H1 (cell line): ENCODE measurements at regions not wholly inside any gene's neighbourhood (a gene's known extent, or its start where the extent isn't known, plus 50 kb on each side); places are given as distances from the start of the nearest gene placed in this dataset.

Experiments
- CBX8 ChIP-seq: fragments of 300-800, 300-1000 bp; sonication (generic); IDR thresholded peaks from 2 replicates; pipeline ENCODE4 v1.7.1; 2016; ENCODE audit warnings: low read depth, low read length, borderline replicate concordance
- EP300 ChIP-seq, 2 experiments: IDR thresholded peaks; 1 replicate in 1 of 2; 2 replicates in 1 of 2; pipeline ENCODE4 v1.6.1; 2011 to 2012; ENCODE audit warnings: low read depth in 2 of 2, low read length in 2 of 2, mild to moderate bottlenecking in 2 of 2, borderline replicate concordance in 1 of 2, inconsistent platforms in 1 of 2, moderate library complexity in 1 of 2
- EZH2 ChIP-seq: fragments of 200-600 bp; sonication (generic); IDR thresholded peaks from 2 replicates; pipeline ENCODE4 v1.7.1; 2012; ENCODE audit warnings: low read depth, mild to moderate bottlenecking, moderate library complexity, low read length, inconsistent platforms; ENCODE audit not compliant: severe bottlenecking
- MAFK ChIP-seq: IDR thresholded peaks from 2 replicates; pipeline ENCODE4 v1.6.1; 2012; ENCODE audit warnings: low read depth, mild to moderate bottlenecking, improper control_type of control experiment, low read length
- POLR2A ChIP-seq, 2 experiments: IDR thresholded peaks; 1 replicate in 1 of 2; 2 replicates in 1 of 2; pipeline ENCODE4 v1.6.1; 2011; ENCODE audit warnings: low read depth in 2 of 2, low read length in 2 of 2, mild to moderate bottlenecking in 2 of 2; ENCODE audit errors: control extremely low read depth in 1 of 2
- SP4 ChIP-seq: IDR thresholded peaks from 2 replicates; pipeline ENCODE4 v1.6.1; 2012; ENCODE audit warnings: low read length, inconsistent platforms
- TF ChIP-seq, protein P1 (sequence below): fragments of 300-600 bp; sonication (generic); IDR thresholded peaks from 2 replicates; pipeline ENCODE4 v1.7.1; 2012; ENCODE audit warnings: low read length, moderate library complexity, mild to moderate bottlenecking, inconsistent platforms; ENCODE audit not compliant: insufficient replicate concordance
- TF ChIP-seq, protein P2 (sequence below): IDR thresholded peaks from 2 replicates; pipeline ENCODE4 v1.6.1; 2012; ENCODE audit warnings: inconsistent platforms

DNA sequence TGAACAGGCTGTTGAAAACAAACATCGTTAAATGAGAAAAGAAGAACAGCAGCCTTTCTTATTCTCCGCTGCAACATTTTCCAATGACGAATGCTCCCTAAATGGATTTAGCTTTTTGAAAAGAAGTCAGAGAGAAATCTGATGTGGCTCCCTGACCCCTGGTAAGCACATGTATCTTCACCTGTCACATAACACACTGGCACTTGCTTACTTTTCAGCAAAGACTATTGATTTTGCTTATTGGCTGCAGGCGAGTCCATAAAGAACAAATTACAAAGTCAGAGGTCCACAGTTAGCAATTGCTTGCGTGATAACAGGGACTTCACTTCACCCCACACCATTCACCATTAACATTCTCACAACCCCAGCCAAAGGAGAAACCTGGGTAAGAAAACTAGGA lies 362.8 kb downstream of the GPATCH2 start (continued):
- TF ChIP-seq, protein P1, sequence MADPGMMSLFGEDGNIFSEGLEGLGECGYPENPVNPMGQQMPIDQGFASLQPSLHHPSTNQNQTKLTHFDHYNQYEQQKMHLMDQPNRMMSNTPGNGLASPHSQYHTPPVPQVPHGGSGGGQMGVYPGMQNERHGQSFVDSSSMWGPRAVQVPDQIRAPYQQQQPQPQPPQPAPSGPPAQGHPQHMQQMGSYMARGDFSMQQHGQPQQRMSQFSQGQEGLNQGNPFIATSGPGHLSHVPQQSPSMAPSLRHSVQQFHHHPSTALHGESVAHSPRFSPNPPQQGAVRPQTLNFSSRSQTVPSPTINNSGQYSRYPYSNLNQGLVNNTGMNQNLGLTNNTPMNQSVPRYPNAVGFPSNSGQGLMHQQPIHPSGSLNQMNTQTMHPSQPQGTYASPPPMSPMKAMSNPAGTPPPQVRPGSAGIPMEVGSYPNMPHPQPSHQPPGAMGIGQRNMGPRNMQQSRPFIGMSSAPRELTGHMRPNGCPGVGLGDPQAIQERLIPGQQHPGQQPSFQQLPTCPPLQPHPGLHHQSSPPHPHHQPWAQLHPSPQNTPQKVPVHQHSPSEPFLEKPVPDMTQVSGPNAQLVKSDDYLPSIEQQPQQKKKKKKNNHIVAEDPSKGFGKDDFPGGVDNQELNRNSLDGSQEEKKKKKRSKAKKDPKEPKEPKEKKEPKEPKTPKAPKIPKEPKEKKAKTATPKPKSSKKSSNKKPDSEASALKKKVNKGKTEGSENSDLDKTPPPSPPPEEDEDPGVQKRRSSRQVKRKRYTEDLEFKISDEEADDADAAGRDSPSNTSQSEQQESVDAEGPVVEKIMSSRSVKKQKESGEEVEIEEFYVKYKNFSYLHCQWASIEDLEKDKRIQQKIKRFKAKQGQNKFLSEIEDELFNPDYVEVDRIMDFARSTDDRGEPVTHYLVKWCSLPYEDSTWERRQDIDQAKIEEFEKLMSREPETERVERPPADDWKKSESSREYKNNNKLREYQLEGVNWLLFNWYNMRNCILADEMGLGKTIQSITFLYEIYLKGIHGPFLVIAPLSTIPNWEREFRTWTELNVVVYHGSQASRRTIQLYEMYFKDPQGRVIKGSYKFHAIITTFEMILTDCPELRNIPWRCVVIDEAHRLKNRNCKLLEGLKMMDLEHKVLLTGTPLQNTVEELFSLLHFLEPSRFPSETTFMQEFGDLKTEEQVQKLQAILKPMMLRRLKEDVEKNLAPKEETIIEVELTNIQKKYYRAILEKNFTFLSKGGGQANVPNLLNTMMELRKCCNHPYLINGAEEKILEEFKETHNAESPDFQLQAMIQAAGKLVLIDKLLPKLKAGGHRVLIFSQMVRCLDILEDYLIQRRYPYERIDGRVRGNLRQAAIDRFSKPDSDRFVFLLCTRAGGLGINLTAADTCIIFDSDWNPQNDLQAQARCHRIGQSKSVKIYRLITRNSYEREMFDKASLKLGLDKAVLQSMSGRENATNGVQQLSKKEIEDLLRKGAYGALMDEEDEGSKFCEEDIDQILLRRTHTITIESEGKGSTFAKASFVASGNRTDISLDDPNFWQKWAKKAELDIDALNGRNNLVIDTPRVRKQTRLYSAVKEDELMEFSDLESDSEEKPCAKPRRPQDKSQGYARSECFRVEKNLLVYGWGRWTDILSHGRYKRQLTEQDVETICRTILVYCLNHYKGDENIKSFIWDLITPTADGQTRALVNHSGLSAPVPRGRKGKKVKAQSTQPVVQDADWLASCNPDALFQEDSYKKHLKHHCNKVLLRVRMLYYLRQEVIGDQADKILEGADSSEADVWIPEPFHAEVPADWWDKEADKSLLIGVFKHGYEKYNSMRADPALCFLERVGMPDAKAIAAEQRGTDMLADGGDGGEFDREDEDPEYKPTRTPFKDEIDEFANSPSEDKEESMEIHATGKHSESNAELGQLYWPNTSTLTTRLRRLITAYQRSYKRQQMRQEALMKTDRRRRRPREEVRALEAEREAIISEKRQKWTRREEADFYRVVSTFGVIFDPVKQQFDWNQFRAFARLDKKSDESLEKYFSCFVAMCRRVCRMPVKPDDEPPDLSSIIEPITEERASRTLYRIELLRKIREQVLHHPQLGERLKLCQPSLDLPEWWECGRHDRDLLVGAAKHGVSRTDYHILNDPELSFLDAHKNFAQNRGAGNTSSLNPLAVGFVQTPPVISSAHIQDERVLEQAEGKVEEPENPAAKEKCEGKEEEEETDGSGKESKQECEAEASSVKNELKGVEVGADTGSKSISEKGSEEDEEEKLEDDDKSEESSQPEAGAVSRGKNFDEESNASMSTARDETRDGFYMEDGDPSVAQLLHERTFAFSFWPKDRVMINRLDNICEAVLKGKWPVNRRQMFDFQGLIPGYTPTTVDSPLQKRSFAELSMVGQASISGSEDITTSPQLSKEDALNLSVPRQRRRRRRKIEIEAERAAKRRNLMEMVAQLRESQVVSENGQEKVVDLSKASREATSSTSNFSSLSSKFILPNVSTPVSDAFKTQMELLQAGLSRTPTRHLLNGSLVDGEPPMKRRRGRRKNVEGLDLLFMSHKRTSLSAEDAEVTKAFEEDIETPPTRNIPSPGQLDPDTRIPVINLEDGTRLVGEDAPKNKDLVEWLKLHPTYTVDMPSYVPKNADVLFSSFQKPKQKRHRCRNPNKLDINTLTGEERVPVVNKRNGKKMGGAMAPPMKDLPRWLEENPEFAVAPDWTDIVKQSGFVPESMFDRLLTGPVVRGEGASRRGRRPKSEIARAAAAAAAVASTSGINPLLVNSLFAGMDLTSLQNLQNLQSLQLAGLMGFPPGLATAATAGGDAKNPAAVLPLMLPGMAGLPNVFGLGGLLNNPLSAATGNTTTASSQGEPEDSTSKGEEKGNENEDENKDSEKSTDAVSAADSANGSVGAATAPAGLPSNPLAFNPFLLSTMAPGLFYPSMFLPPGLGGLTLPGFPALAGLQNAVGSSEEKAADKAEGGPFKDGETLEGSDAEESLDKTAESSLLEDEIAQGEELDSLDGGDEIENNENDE = no peak
- TF ChIP-seq EP300 (IDR thresholded peaks at IDR 0.05; ENCODE audit: borderline replicate concordance in 1 of 2, low read depth in 2 of 2, low read length in 2 of 2) (no peak), CBX8 (no peak), SP4 (no peak), MAFK (no peak), EZH2 (no peak), POLR2A (IDR thresholded peaks at IDR 0.05; ENCODE audit: control extremely low read depth in 1 of 2, low read depth in 2 of 2, low read length in 2 of 2) (no peak)
- TF ChIP-seq, protein P2, sequence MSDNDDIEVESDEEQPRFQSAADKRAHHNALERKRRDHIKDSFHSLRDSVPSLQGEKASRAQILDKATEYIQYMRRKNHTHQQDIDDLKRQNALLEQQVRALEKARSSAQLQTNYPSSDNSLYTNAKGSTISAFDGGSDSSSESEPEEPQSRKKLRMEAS = no peak
- TF ChIP-seq, all 59 proteins: peak for 0
